AG10803 (cell line): ENCODE measurements at regions not wholly inside any gene's neighbourhood (a gene's known extent, or its start where the extent isn't known, plus 50 kb on each side); places are given as distances from the start of the nearest gene placed in this dataset.

Experiments used
- DNase-seq: peaks from one replicate; pipeline ENCODE4 v3.0.0; 2010; ENCODE audit warnings: low read depth
- H3K4me3 ChIP-seq: 2 replicates; pipeline ENCODE4 v1.5.1; 2011; ENCODE audit warnings: mild to moderate bottlenecking, low read length, control low read depth
- CTCF ChIP-seq: conservative IDR thresholded peaks from 2 replicates; pipeline ENCODE4 v1.5.1; 2011; ENCODE audit warnings: mild to moderate bottlenecking, low read length, control low read depth, inconsistent platforms

GRCh38 chr12:75716291-75717025, 205.0 kb upstream of the KRR1 start:
- TF ChIP-seq CTCF: no peak
- DNase-seq: no peak

GRCh38 chr12:75715682-75716081, 204.3 kb upstream of the KRR1 start:
- no peak for TF ChIP-seq CTCF
- no peak for DNase-seq
- H3K4me3 ChIP-seq: no peak overlapping the region

More at GRCh38 chr12:75716291-75717025, 205.0 kb upstream of the KRR1 start:
- no peak overlapping the region for H3K4me3 ChIP-seq

- no peak overlapping the region for H3K4me3 ChIP-seq
- no peak for TF ChIP-seq CTCF
- no peak for DNase-seq
Observed at GRCh38 chr12:75715323-75715644, 203.9 kb upstream of the KRR1 start.

- no peak for DNase-seq
- H3K4me3 ChIP-seq: no peak overlapping the region
- no peak for TF ChIP-seq CTCF
Observed at GRCh38 chr12:75714462-75715322, 203.3 kb upstream of the KRR1 start.

- no peak for TF ChIP-seq CTCF
- no peak for DNase-seq
- H3K4me3 ChIP-seq: no peak overlapping the region
Observed at GRCh38 chr12:75713434-75713833, 202.0 kb upstream of the KRR1 start.

- no peak for TF ChIP-seq CTCF
- no peak for DNase-seq
- H3K4me3 ChIP-seq: no peak overlapping the region
Observed at GRCh38 chr12:75712223-75712622, 200.8 kb upstream of the KRR1 start.

GRCh38 chr12:75711271-75711670, 199.9 kb upstream of the KRR1 start:
- TF ChIP-seq CTCF: no peak
- H3K4me3 ChIP-seq: no peak overlapping the region
- DNase-seq: no peak
